ENCODE measurements at regions not wholly inside any gene's neighbourhood (a gene's known extent, or its start where the extent isn't known, plus 50 kb on each side); places are given as distances from the start of the nearest gene placed in this dataset.

DNA sequence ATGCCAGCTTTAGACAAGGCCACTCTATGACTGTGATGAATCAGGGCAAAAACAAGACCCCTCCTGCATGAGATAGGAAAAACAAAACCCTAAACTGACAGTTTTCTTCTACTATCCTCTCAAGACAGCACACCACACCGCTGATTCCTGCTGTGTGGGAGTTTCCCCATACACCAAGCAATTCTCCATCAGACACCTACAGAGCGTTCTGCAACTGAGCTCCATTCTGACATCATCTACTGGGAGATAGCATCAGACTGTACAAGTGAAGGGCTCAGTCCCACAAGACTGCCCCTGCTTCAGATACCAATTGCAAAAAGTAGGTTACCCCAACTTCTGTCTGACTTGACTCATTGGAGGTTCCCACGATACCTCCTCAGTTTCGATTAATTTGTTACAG is 130.6 kb downstream of the TSN start (continued):
- TF ChIP-seq, protein P1, sequence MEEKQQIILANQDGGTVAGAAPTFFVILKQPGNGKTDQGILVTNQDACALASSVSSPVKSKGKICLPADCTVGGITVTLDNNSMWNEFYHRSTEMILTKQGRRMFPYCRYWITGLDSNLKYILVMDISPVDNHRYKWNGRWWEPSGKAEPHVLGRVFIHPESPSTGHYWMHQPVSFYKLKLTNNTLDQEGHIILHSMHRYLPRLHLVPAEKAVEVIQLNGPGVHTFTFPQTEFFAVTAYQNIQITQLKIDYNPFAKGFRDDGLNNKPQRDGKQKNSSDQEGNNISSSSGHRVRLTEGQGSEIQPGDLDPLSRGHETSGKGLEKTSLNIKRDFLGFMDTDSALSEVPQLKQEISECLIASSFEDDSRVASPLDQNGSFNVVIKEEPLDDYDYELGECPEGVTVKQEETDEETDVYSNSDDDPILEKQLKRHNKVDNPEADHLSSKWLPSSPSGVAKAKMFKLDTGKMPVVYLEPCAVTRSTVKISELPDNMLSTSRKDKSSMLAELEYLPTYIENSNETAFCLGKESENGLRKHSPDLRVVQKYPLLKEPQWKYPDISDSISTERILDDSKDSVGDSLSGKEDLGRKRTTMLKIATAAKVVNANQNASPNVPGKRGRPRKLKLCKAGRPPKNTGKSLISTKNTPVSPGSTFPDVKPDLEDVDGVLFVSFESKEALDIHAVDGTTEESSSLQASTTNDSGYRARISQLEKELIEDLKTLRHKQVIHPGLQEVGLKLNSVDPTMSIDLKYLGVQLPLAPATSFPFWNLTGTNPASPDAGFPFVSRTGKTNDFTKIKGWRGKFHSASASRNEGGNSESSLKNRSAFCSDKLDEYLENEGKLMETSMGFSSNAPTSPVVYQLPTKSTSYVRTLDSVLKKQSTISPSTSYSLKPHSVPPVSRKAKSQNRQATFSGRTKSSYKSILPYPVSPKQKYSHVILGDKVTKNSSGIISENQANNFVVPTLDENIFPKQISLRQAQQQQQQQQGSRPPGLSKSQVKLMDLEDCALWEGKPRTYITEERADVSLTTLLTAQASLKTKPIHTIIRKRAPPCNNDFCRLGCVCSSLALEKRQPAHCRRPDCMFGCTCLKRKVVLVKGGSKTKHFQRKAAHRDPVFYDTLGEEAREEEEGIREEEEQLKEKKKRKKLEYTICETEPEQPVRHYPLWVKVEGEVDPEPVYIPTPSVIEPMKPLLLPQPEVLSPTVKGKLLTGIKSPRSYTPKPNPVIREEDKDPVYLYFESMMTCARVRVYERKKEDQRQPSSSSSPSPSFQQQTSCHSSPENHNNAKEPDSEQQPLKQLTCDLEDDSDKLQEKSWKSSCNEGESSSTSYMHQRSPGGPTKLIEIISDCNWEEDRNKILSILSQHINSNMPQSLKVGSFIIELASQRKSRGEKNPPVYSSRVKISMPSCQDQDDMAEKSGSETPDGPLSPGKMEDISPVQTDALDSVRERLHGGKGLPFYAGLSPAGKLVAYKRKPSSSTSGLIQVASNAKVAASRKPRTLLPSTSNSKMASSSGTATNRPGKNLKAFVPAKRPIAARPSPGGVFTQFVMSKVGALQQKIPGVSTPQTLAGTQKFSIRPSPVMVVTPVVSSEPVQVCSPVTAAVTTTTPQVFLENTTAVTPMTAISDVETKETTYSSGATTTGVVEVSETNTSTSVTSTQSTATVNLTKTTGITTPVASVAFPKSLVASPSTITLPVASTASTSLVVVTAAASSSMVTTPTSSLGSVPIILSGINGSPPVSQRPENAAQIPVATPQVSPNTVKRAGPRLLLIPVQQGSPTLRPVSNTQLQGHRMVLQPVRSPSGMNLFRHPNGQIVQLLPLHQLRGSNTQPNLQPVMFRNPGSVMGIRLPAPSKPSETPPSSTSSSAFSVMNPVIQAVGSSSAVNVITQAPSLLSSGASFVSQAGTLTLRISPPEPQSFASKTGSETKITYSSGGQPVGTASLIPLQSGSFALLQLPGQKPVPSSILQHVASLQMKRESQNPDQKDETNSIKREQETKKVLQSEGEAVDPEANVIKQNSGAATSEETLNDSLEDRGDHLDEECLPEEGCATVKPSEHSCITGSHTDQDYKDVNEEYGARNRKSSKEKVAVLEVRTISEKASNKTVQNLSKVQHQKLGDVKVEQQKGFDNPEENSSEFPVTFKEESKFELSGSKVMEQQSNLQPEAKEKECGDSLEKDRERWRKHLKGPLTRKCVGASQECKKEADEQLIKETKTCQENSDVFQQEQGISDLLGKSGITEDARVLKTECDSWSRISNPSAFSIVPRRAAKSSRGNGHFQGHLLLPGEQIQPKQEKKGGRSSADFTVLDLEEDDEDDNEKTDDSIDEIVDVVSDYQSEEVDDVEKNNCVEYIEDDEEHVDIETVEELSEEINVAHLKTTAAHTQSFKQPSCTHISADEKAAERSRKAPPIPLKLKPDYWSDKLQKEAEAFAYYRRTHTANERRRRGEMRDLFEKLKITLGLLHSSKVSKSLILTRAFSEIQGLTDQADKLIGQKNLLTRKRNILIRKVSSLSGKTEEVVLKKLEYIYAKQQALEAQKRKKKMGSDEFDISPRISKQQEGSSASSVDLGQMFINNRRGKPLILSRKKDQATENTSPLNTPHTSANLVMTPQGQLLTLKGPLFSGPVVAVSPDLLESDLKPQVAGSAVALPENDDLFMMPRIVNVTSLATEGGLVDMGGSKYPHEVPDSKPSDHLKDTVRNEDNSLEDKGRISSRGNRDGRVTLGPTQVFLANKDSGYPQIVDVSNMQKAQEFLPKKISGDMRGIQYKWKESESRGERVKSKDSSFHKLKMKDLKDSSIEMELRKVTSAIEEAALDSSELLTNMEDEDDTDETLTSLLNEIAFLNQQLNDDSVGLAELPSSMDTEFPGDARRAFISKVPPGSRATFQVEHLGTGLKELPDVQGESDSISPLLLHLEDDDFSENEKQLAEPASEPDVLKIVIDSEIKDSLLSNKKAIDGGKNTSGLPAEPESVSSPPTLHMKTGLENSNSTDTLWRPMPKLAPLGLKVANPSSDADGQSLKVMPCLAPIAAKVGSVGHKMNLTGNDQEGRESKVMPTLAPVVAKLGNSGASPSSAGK (IDR thresholded peaks at IDR 0.05): no peak
- TF ChIP-seq, protein P2, sequence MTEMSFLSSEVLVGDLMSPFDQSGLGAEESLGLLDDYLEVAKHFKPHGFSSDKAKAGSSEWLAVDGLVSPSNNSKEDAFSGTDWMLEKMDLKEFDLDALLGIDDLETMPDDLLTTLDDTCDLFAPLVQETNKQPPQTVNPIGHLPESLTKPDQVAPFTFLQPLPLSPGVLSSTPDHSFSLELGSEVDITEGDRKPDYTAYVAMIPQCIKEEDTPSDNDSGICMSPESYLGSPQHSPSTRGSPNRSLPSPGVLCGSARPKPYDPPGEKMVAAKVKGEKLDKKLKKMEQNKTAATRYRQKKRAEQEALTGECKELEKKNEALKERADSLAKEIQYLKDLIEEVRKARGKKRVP (CRISPR knock-in tag; IDR thresholded peaks at IDR 0.05): 0 out of 2 replicates have a peak, but pooled peaks have one; percentile 39
- TF ChIP-seq PCBP1 (IDR thresholded peaks at IDR 0.05; ENCODE audit: low read depth, low read length, poor library complexity, severe bottlenecking) (no peak), NFE2 (IDR thresholded peaks at IDR 0.05; ENCODE audit: low read depth) (peak; percentile 34; the same call in 1 of the 2 replicates), DPF2 (IDR thresholded peaks at IDR 0.05) (peak; percentile 34; the same call in 1 of the 2 replicates), RCOR1 (IDR thresholded peaks at IDR 0.05; ENCODE audit: borderline replicate concordance in 1 of 2, low read depth in 2 of 2, low read length in 2 of 2) (peak in 1 of 2 experiments; percentile 75; a peak in 1 of 4 replicates), KLF16 (IDR thresholded peaks at IDR 0.05) (0 out of 2 replicates have a peak, but pooled peaks have one; percentile 33), CTBP1 (IDR thresholded peaks at IDR 0.05; ENCODE audit: borderline replicate concordance) (peak; percentile 68; the same call in 1 of the 2 replicates)
- TF ChIP-seq, protein P3, sequence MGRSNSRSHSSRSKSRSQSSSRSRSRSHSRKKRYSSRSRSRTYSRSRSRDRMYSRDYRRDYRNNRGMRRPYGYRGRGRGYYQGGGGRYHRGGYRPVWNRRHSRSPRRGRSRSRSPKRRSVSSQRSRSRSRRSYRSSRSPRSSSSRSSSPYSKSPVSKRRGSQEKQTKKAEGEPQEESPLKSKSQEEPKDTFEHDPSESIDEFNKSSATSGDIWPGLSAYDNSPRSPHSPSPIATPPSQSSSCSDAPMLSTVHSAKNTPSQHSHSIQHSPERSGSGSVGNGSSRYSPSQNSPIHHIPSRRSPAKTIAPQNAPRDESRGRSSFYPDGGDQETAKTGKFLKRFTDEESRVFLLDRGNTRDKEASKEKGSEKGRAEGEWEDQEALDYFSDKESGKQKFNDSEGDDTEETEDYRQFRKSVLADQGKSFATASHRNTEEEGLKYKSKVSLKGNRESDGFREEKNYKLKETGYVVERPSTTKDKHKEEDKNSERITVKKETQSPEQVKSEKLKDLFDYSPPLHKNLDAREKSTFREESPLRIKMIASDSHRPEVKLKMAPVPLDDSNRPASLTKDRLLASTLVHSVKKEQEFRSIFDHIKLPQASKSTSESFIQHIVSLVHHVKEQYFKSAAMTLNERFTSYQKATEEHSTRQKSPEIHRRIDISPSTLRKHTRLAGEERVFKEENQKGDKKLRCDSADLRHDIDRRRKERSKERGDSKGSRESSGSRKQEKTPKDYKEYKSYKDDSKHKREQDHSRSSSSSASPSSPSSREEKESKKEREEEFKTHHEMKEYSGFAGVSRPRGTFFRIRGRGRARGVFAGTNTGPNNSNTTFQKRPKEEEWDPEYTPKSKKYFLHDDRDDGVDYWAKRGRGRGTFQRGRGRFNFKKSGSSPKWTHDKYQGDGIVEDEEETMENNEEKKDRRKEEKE (IDR thresholded peaks at IDR 0.05; ENCODE audit: borderline replicate concordance in 1 of 2, control insufficient read depth in 1 of 2, low read depth in 2 of 2, low read length in 1 of 2): no peak
- TF ChIP-seq, protein P4, sequence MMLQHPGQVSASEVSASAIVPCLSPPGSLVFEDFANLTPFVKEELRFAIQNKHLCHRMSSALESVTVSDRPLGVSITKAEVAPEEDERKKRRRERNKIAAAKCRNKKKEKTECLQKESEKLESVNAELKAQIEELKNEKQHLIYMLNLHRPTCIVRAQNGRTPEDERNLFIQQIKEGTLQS (IDR thresholded peaks at IDR 0.05): peak; percentile 78
- TF ChIP-seq, protein P4 (CRISPR knock-in tag; conservative IDR thresholded peaks at IDR 0.05): no peak
